ENCODE measurements at regions not wholly inside any gene's neighbourhood (a gene's known extent, or its start where the extent isn't known, plus 50 kb on each side); places are given as distances from the start of the nearest gene placed in this dataset.

DNA sequence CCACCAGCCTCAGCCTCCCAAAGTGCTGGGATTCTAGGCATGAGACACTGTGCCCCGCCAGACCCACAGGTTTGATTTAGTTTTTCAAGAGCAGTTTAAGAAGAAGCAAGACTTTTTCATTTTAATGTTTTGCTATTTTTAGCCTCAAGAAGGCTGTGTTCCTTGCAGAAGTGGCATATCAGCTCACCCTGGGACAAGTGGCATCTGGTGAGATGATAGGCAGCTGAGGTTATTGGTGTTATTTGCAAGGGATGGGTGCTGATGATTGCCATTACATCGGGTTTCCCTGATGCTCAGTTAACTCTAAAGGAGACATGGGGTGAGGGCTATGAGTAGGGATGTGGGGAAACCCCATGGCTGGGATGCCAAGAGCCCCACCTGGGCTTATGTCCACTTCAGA, 120.4 kb downstream of the MXRA5 start:
- Histone ChIP-seq H3K79me2 (ENCODE audit: control insufficient read depth, insufficient read depth, low read length) (no peaks in the 10 kb centered on the region), H3K4me2 (ENCODE audit: control insufficient read depth, extremely low read depth, insufficient read depth, low read depth, low read length) (no peak overlapping the region), H3K4me1 (ENCODE audit: control insufficient read depth, extremely low read depth, insufficient read depth, low read length) (no peaks in the 10 kb centered on the region), H2AFZ (ENCODE audit: control insufficient read depth, low read length) (no peak overlapping the region), H4K20me1 (ENCODE audit: control insufficient read depth, extremely low read depth, insufficient read depth, low read length) (no peaks in the 10 kb centered on the region), H3K9ac (ENCODE audit: control insufficient read depth, extremely low read depth, insufficient read depth, low read length) (no peak overlapping the region), H3K9me1 (ENCODE audit: control insufficient read depth, extremely low read depth, insufficient read depth, low read length) (no peaks in the 10 kb centered on the region), H3K9me3 (ENCODE audit: control insufficient read depth, low read depth, low read length) (no peaks in the 10 kb centered on the region), H3K27ac (ENCODE audit: control insufficient read depth, insufficient read depth, low read length) (no peak overlapping the region), H3K36me3 (ENCODE audit: control insufficient read depth in 2 of 2, extremely low read depth in 1 of 2, insufficient read depth in 2 of 2, low read length in 2 of 2) (no peaks in the 10 kb centered on the region), H3K27me3 (ENCODE audit: control insufficient read depth, extremely low read depth, insufficient read depth, low read length) (no peaks in the 10 kb centered on the region), H3K4me3 (ENCODE audit: control insufficient read depth in 2 of 3, extremely low read depth in 1 of 3, insufficient read depth in 2 of 3, low read depth in 1 of 3, low read length in 3 of 3) (no peak overlapping the region)
- FAIRE-seq (no peak), DNase-seq (ENCODE audit: low read depth, low spot score) (no peak)
- no peak for TF ChIP-seq EZH2 (IDR thresholded peaks at IDR 0.05; ENCODE audit: low read length)
- TF ChIP-seq, protein P1, sequence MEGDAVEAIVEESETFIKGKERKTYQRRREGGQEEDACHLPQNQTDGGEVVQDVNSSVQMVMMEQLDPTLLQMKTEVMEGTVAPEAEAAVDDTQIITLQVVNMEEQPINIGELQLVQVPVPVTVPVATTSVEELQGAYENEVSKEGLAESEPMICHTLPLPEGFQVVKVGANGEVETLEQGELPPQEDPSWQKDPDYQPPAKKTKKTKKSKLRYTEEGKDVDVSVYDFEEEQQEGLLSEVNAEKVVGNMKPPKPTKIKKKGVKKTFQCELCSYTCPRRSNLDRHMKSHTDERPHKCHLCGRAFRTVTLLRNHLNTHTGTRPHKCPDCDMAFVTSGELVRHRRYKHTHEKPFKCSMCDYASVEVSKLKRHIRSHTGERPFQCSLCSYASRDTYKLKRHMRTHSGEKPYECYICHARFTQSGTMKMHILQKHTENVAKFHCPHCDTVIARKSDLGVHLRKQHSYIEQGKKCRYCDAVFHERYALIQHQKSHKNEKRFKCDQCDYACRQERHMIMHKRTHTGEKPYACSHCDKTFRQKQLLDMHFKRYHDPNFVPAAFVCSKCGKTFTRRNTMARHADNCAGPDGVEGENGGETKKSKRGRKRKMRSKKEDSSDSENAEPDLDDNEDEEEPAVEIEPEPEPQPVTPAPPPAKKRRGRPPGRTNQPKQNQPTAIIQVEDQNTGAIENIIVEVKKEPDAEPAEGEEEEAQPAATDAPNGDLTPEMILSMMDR (optimal IDR thresholded peaks at IDR 0.05 in 1 of 3, IDR thresholded peaks at IDR 0.05 in 1 of 3, conservative IDR thresholded peaks at IDR 0.05 in 1 of 3; ENCODE audit: extremely low read depth in 1 of 3, insufficient read depth in 2 of 3, low read length in 3 of 3), result no peak
- dilution Hi-C loops (cut with MboI; ENCODE audit: extremely low pct_ligation_motif_present, low sequenced_read_pairs), result no loop called here

DNA sequence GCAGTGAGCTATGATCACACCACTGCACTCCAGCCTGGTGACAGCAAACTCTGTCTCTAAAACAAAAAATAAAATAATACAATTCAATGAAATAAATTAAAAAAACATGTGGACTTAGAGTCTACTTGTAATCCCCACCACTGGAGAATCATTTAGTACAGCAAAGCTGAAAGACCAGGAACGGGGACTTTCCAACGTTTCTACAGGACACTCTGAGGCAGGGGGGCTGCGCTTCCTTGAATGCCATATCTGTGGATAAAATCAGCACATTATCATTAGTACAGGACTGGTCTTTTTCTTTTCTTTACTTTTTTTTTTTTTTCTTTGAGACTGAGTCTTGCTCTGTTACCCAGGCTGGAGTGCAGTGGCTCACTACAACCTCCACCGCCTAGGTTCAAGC, 124.8 kb downstream of the MXRA5 start:
- Histone ChIP-seq H3K4me3 (ENCODE audit: control insufficient read depth in 2 of 3, extremely low read depth in 1 of 3, insufficient read depth in 2 of 3, low read depth in 1 of 3, low read length in 3 of 3) (no peak overlapping the region), H3K4me2 (ENCODE audit: control insufficient read depth, extremely low read depth, insufficient read depth, low read depth, low read length) (no peak overlapping the region), H3K27me3 (ENCODE audit: control insufficient read depth, extremely low read depth, insufficient read depth, low read length) (no peaks in the 10 kb centered on the region), H3K9me3 (ENCODE audit: control insufficient read depth, low read depth, low read length) (no peaks in the 10 kb centered on the region), H3K27ac (ENCODE audit: control insufficient read depth, insufficient read depth, low read length) (no peak overlapping the region), H3K79me2 (ENCODE audit: control insufficient read depth, insufficient read depth, low read length) (no peaks in the 10 kb centered on the region), H2AFZ (ENCODE audit: control insufficient read depth, low read length) (no peak overlapping the region), H3K9me1 (ENCODE audit: control insufficient read depth, extremely low read depth, insufficient read depth, low read length) (no peaks in the 10 kb centered on the region), H3K36me3 (ENCODE audit: control insufficient read depth in 2 of 2, extremely low read depth in 1 of 2, insufficient read depth in 2 of 2, low read length in 2 of 2) (no peaks in the 10 kb centered on the region), H3K9ac (ENCODE audit: control insufficient read depth, extremely low read depth, insufficient read depth, low read length) (no peak overlapping the region), H4K20me1 (ENCODE audit: control insufficient read depth, extremely low read depth, insufficient read depth, low read length) (no peaks in the 10 kb centered on the region), H3K4me1 (ENCODE audit: control insufficient read depth, extremely low read depth, insufficient read depth, low read length) (no peaks in the 10 kb centered on the region)
- TF ChIP-seq, protein P1 (optimal IDR thresholded peaks at IDR 0.05 in 1 of 3, IDR thresholded peaks at IDR 0.05 in 1 of 3, conservative IDR thresholded peaks at IDR 0.05 in 1 of 3; ENCODE audit: extremely low read depth in 1 of 3, insufficient read depth in 2 of 3, low read length in 3 of 3), result no peak
- TF ChIP-seq EZH2 (IDR thresholded peaks at IDR 0.05; ENCODE audit: low read length), result no peak
- no peak for FAIRE-seq
- DNase-seq (ENCODE audit: low read depth, low spot score), result no peak
- dilution Hi-C loops (cut with MboI; ENCODE audit: extremely low pct_ligation_motif_present, low sequenced_read_pairs), result no loop called here
